SU-DHL-6 (cell line): ENCODE measurements at regions not wholly inside any gene's neighbourhood (a gene's known extent, or its start where the extent isn't known, plus 50 kb on each side); places are given as distances from the start of the nearest gene placed in this dataset.
"Not testable (repeated sequence)": the region's sequence is repeated elsewhere in the genome, so short reads cannot be mapped to it uniquely, and the experiment has no call there.

ENCODE experiments used
- H2AFZ ChIP-seq: fragments of 200-600 bp; sonication (generic); 2 replicates; pipeline ENCODE4 v1.6.1; 2014; ENCODE audit warnings: low read depth, mild to moderate bottlenecking, moderate library complexity, mixed read lengths, antibody characterized with exemption, low read length; ENCODE audit not compliant: severe bottlenecking
- H3F3A ChIP-seq: fragments of 200-600 bp; shearing (Covaris generic); 2 replicates; pipeline ENCODE4 v1.6.0; 2016; ENCODE audit warnings: antibody characterized with exemption, mild to moderate bottlenecking; ENCODE audit not compliant: insufficient read depth
- H3K27ac ChIP-seq: fragments of 200-600 bp; sonication (generic); 2 replicates; pipeline ENCODE4 v1.5.1; 2016; ENCODE audit warnings: low read depth, mild to moderate bottlenecking, low read length, moderate library complexity, mixed read lengths
- H3K27me3 ChIP-seq: fragments of 200-600 bp; sonication (generic), shearing (Covaris generic); 2 replicates; pipeline ENCODE4 v1.6.0; 2014; ENCODE audit warnings: mild to moderate bottlenecking, low read length
- H3K36me3 ChIP-seq: fragments of 200-600 bp; sonication (generic); 2 replicates; pipeline ENCODE4 v1.6.1; 2014; ENCODE audit warnings: mild to moderate bottlenecking, low read length, mixed read lengths
- H3K4me2 ChIP-seq: fragments of 300-600, 200-600 bp; shearing (Covaris generic), sonication (generic); 2 replicates; pipeline ENCODE4 v1.6.0; 2014; ENCODE audit warnings: low read length, low read depth, mild to moderate bottlenecking; ENCODE audit not compliant: poor library complexity, severe bottlenecking
- H3K4me3 ChIP-seq: fragments of 200-600 bp; sonication (generic); 2 replicates; pipeline ENCODE4 v1.5.1; 2014; ENCODE audit warnings: antibody characterized with exemption, low read length, mild to moderate bottlenecking, mixed read lengths; ENCODE audit not compliant: insufficient read depth, poor library complexity, severe bottlenecking
- H3K79me2 ChIP-seq: fragments of 200-600 bp; sonication (generic); 2 replicates; pipeline ENCODE4 v1.6.1; 2014; ENCODE audit warnings: mild to moderate bottlenecking, low read length, moderate library complexity; ENCODE audit not compliant: insufficient read depth
- H3K9ac ChIP-seq: fragments of 200-600 bp; sonication (generic); 2 replicates; pipeline ENCODE4 v1.7.0; 2014; ENCODE audit warnings: mild to moderate bottlenecking, low read length
- H3K9me2 ChIP-seq: fragments of 200-600 bp; sonication (generic); replicated peaks from 2 replicates; pipeline ENCODE4 v1.6.1; 2014; ENCODE audit warnings: low read length; ENCODE audit not compliant: insufficient read depth
- H3K9me3 ChIP-seq: fragments of 200-600 bp; sonication (generic); 2 replicates; pipeline ENCODE4 v1.6.1; 2014; ENCODE audit warnings: low read length, mixed read lengths; ENCODE audit not compliant: insufficient read depth
- H4K20me1 ChIP-seq: fragments of 200-600 bp; sonication (generic); 2 replicates; pipeline ENCODE4 v1.6.1; 2014; ENCODE audit warnings: low read depth, mild to moderate bottlenecking, antibody characterized with exemption, low read length, moderate library complexity, mixed read lengths
- CTCF ChIP-seq: fragments of 200-600 bp; sonication (generic); IDR thresholded peaks from one replicate; pipeline ENCODE4 v1.5.1; 2017; ENCODE audit warnings: antibody characterized with exemption, mild to moderate bottlenecking, low read length, moderate library complexity; ENCODE audit not compliant: insufficient read depth, poor library complexity, severe bottlenecking
- EZH2phosphoT487 ChIP-seq: fragments of 200-600 bp; sonication (generic), shearing (Covaris generic); conservative IDR thresholded peaks from 2 replicates; pipeline ENCODE4 v1.6.1; 2018; ENCODE audit warnings: mild to moderate bottlenecking, antibody characterized with exemption, low read length, moderate library complexity, mixed read lengths

- H3K4me2 ChIP-seq: no peak overlapping the region
- H3K9me3 ChIP-seq: no peaks in the 10 kb centered on the region
- no peak overlapping the region for H2AFZ ChIP-seq
- H3K9me2 ChIP-seq: no peaks in the 10 kb centered on the region
- no peak for TF ChIP-seq CTCF
- TF ChIP-seq EZH2phosphoT487: no peak
- H3K27ac ChIP-seq: no peak overlapping the region
- no peak overlapping the region for H3K4me3 ChIP-seq
- no peaks in the 10 kb centered on the region for H3K36me3 ChIP-seq
- no peaks in the 10 kb centered on the region for H4K20me1 ChIP-seq
- no peaks in the 10 kb centered on the region for H3K79me2 ChIP-seq
- no peaks in the 10 kb centered on the region for H3F3A ChIP-seq
- H3K27me3 ChIP-seq: no peaks in the 10 kb centered on the region
- no peak overlapping the region for H3K9ac ChIP-seq
Observed at GRCh38 chr2:109690457-109690821, 76.3 kb downstream of the SOWAHC start.

- Histone ChIP-seq H2AFZ (no peak overlapping the region), H3K36me3 (no peaks in the 10 kb centered on the region), H3K27me3 (no peaks in the 10 kb centered on the region), H3K4me2 (no peak overlapping the region), H3K9me2 (no peaks in the 10 kb centered on the region), H3K9ac (no peak overlapping the region), H3K27ac (no peak overlapping the region), H4K20me1 (no peaks in the 10 kb centered on the region), H3K79me2 (no peaks in the 10 kb centered on the region), H3K4me3 (no peak overlapping the region), H3K9me3 (no peaks in the 10 kb centered on the region), H3F3A (no peaks in the 10 kb centered on the region)
- TF ChIP-seq EZH2phosphoT487: no peak
- no peak for TF ChIP-seq CTCF
Observed at GRCh38 chr2:109690822-109691541, 76.8 kb downstream of the SOWAHC start.

DNA sequence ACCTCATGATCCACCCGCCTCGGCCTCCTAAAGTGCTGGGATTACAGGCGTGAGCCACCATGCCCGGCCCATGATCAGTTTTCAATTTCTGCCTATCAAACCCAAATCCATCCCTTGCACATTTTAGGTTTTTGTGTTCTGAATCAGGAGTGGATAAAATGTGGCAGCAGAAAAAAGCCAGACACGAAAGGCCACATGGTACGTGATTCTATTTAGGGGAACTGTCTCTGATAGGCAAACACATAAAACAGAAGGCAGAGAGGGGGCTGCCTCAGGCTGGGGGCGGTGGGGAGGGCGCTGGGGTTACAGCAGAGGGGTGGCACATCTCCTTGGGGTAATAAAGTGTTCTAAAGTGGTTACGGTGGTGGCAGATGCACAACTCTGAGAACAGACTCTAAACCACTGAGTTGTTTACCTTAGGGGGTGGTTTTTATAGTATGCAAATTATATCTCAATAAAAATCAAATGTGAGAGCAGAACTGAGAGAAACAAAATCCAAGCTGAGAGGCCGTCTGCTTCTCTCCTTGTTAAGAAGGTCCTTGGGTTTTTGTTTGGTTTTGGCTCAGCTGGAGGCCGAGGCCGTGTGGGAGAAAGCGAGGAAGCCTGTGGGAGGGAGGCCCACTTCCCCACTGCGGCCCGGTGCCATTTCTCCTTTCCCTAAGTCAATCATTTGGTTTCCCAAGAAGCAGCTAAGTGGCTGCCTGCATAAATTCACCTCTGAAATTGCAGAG is 78.0 kb downstream of the SOWAHC start:
- Histone ChIP-seq H3K4me2 (no peak overlapping the region), H3K27me3 (no peaks in the 10 kb centered on the region), H3K9me3 (no peaks in the 10 kb centered on the region), H2AFZ (no peak overlapping the region), H3K9me2 (no peaks in the 10 kb centered on the region), H3F3A (no peaks in the 10 kb centered on the region), H3K9ac (no peak overlapping the region), H3K27ac (no peak overlapping the region), H3K79me2 (no peaks in the 10 kb centered on the region), H3K4me3 (no peak overlapping the region), H3K36me3 (no peaks in the 10 kb centered on the region), H4K20me1 (no peaks in the 10 kb centered on the region)
- no peak for TF ChIP-seq EZH2phosphoT487
- TF ChIP-seq CTCF: no peak

DNA sequence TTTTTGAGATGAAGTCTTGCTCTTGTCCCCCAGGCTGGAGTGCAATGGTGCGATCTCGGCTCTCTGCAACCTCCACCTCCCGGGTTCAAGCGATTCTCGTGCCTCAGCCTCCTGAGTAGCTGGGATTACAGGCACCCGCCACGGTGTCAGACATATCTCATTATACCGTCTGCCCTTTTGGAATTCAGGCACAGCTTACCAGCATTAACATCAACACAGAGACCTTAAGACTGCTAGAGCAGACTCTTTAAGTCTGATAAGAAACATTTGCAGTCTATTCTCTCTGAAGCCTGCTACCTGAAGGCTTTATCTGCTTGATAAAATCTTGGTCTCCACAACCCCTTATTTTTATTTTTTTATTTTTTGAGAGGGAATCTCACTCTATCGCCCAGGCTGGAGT is 78.7 kb downstream of the SOWAHC start:
- H3K4me2 ChIP-seq, H2AFZ ChIP-seq, H3K9me2 ChIP-seq, H3K4me3 ChIP-seq, H3K9me3 ChIP-seq, H3K79me2 ChIP-seq, H4K20me1 ChIP-seq, H3K36me3 ChIP-seq, H3K27me3 ChIP-seq, H3F3A ChIP-seq, H3K9ac ChIP-seq, H3K27ac ChIP-seq: not testable (repeated sequence)

DNA sequence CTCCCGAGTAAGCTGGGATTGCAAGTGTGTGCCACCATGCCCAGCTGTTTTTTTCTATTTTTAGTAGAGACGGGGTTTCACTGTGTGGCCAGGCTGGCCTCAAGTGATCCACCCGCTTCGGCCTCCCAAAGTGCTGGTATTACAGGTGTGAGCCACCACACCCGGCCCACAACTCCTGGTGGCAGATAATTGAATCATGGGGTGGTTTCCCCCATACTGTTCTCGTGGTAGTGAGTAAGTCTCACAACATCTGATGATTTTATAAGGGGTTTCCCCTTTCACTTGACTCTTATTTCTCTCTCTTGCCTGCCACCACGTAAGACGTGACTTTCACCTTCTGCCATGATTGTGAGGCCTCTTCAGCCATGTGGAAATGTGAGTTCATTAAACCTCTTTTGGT is 79.1 kb downstream of the SOWAHC start:
- H3F3A ChIP-seq, H4K20me1 ChIP-seq, H2AFZ ChIP-seq, H3K79me2 ChIP-seq, H3K36me3 ChIP-seq, H3K4me2 ChIP-seq, H3K9ac ChIP-seq, H3K9me3 ChIP-seq, H3K9me2 ChIP-seq, H3K4me3 ChIP-seq, H3K27ac ChIP-seq, H3K27me3 ChIP-seq: not testable (repeated sequence)
